ENCODE measurements at regions not wholly inside any gene's neighbourhood (a gene's known extent, or its start where the extent isn't known, plus 50 kb on each side); places are given as distances from the start of the nearest gene placed in this dataset.
"Not testable (repeated sequence)": the region's sequence is repeated elsewhere in the genome, so short reads cannot be mapped to it uniquely, and the experiment has no call there.

GRCh38 chr3:105293441-105293840, 73.3 kb upstream of the ALCAM start:
- no peak for DNase-seq

- DNase-seq: not testable (repeated sequence)
Observed at GRCh38 chr3:105296182-105296822, 70.4 kb upstream of the ALCAM start.

GRCh38 chr3:105304487-105304886, 62.2 kb upstream of the ALCAM start:
- no peak for DNase-seq

- no peak for DNase-seq
Observed at GRCh38 chr3:105315144-105315543, 51.6 kb upstream of the ALCAM start.

GRCh38 chr3:105315815-105316214, 50.9 kb upstream of the ALCAM start:
- DNase-seq: no peak

GRCh38 chr3:105316331-105316730, 50.4 kb upstream of the ALCAM start:
- no peak for DNase-seq

Measured in NCI-H146 (cell line).